ENCODE measurements at regions not wholly inside any gene's neighbourhood (a gene's known extent, or its start where the extent isn't known, plus 50 kb on each side); places are given as distances from the start of the nearest gene placed in this dataset.

DNA sequence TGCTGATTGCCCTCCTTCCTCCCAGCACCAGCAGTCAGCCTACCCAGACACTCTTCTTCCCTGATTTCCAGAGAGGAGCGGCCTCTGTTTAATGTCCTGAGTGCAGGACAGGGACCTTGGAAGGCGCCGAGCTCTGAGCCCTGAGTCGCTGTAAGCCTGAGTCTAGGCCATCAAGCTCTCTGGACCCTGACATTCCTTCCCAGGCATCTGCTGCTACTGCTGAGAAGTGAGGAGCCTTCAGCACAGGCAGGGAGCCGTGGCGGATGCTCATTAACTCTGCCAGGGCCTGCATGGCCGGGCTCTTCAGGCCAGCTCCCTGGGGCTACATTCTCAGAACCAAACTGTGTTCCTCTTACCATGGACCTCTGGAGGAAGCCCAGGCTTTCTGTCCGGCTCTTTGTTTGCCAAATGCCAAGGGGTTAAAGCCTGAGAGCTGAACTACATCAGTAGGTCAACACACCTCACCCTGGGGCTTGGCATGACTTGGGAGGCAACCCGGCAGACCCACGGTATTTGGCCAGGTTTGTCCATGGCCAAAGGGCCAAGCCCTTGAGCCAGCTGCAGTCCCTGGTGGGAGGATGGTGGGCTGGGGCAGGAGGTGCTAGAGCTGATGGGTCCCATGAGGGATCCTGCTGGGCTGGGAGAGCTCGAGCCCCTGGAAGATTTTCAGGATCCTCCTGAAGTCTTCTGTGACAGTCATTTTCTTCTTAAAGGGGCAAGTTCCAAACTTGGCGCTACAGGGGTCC, 721.4 kb downstream of the BRD1 start:
- no peak for DNase-seq

DNA sequence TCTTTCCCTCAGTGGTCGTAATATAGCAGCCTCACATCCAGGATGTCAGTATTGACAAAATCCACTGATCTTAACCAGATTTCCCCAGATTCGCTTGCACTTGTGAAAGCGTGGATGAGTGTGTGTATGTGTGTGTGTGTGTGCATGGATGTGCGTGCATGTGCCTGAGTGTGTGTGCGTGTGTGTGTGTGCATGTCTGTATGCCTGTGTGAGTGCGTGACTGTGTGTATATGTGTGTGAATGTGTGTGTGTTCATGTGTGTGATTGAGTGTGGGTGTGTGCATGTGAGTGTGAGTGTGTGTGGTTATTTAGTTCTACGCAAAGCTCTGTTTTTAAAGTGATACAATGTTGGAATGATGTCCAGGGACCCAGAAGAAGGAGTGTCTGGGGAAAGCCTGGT, 723.2 kb downstream of the BRD1 start:
- DNase-seq, result no peak

DNA sequence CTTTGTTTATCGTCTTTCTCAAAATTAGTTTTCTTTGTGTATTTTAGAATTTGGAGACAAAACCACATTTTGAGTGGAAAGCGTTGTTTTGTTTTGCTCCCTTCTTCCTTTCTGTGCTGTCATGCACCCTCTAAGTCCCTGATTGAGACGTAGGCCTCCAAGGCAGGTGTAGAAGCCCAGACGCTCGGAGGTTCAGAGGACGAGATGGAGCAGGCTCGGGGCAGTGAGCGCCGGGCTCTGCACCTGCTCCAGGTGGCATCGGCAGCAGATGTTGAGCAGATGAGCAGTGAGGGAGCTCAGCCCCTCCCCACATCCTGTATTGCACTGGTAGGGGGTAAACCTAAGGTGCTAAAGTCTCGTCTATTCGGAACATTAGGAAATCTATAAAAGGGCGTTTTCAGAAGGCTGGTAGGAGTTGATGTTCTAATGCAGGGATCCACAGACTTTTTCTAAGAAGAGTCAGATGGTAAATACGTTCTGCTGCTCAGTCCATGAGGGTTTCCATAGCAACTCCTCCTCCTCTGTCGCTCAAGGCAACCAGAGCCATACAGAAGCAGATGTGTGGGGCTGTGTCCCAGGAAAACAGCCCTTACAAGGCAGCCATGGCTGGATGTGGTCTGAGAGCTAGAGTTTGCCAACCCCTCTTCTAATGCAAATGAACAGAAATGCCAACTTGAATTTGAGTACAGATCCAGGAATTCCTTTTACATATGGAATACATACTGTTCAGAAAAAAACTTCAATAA, 724.2 kb downstream of the BRD1 start:
- peak in 5 of 51 donors; percentile 2 to 39 (median 16) for DNase-seq

DNA sequence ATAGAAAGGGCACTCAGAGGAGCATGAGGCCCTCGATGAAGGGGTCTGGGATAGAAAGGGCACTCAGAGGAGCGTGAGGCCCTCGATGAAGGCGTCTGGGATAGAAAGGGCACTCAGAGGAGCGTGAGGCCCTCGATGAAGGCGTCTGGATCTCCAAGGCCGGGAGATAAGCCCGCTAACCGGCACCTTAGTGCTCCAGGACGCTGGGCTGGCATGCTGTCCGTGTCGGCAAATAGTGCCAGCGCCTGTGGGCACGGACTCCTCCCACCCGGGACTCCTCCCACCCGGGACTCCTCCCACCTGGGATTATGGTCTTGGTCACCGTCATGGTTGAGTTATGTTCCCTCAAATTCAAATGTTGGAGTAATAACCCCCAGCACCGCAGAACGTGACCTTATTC, 725.3 kb downstream of the BRD1 start:
- no peak for DNase-seq

DNA sequence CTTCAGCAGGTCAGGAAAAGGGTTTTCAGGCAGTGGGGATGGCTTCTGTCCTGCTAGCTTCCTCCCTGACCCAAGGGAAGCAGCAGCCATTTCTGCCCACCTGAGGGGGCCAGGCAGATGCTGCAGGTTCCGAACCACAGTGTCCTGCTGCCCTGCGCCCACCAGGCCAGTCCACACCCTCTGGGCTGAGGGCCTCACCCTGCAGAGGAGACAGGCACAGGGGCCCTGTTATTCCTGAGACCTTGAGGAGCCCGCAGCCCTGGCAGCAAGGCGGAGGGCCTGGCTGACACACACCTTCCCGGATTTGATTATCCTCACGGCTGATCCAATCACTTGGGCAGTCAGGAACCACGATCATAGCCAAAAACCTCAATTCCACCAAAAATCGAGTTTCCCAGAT, 725.8 kb downstream of the BRD1 start:
- no peak for DNase-seq

DNA sequence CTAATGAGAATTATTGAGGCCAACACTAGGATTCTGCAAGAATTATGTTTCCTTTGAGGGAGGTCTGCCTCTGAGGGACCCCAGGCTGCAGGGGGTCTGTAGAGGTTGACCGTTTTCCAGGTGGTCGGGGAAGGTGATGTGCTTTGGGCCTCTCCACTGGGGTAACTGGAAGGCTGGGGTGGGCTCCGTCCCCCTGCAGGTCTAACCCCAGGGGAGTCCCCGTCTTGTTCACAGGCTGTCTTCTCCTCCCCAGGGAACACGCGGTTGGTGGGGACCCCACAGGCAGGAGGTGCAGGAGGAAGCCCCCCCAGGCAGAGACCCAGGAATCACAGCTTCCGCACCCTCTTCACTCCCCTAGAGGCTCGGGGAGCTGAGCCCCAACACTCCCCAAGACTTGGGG, 726.4 kb downstream of the BRD1 start:
- no peak for DNase-seq

DNA sequence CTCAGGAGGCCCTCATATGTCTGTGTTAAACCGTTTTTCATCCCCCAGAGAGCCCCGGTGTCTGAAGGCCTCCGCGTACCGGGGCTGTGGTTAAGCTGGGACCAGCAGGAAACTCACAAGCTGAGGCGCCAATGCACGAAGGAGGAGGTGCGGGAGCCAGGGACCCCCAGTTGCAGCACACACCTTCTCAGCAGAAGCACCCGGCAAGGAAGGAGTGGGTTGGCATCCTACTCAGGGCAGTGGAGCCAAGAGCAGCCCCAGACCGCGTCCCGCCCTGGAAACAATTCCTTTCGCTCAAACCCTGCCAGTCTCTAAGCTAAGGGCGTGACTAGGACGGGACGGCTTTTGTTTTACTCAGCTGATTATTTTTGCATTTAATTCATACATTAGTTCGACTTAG, 726.9 kb downstream of the BRD1 start:
- DNase-seq, result no peak

DNA sequence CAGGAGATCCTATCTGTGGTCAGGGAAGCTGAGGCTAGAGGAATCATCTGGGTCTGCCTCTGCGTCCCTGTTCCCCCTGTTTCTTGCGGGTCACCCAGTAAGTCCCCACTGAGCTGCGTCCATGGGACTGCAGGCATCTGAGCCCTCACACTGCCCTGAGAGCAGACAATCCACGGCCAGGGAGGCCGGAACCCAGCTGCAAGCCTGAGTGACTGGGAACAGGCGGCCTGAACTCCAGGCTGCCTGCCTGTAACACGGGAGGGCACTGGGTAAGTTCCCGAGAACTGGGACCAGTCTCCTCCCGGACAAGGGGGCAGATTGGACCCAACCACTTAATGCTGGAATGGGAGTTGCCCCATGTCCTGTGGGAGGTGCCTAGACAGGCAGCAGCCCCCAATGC, 727.4 kb downstream of the BRD1 start:
- no peak for DNase-seq

DNA sequence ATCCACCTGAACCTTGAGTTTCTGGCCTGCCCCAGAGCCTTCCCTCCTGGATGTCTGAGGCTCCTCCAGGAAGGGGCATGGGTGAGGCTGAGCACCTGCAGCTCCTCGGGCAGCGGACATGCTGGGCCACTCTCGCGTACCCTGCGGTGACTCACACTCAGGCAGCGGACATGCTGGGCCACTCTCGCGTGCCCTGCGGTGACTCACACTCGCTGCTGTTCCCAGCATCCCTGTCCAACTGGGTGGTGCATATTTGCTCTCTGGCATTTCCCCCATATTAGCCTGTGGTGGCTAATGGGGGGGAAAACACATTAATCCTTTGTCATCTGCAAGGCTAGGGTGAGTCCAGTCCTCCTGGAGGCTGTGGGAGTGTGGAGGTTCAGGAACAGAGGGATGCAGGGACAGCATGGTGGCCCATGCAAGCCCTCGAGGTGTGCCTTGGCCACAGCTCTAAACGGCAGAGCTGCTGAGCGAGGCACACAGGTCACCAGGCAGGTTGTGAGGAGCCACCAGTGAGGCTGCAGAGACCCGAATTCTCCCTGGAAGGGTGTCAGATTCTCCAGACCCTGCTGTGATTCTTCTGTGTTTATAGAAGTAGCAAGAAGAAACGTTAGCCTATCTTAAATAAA, 728.1 kb downstream of the BRD1 start:
- DNase-seq, result no peak

DNA sequence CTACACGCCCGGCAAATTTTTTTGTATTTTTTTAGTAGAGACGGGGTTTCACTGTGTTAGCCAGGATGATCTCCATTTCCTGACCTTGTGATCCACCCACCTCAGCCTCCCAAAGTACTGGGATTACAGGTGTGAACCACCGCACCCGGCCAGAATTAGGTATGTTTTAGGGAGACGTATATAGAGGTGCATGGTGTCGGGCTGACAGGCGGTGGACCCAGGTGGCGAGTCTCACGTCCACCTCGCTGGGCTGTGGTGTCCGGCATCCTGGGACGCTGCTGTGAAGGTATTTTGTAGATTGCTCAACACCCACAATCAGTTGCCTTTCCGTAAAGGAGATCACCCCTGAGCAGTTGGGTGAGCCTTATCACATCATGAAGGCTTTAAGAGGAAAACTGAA, 728.6 kb downstream of the BRD1 start:
- no peak for DNase-seq

DNA sequence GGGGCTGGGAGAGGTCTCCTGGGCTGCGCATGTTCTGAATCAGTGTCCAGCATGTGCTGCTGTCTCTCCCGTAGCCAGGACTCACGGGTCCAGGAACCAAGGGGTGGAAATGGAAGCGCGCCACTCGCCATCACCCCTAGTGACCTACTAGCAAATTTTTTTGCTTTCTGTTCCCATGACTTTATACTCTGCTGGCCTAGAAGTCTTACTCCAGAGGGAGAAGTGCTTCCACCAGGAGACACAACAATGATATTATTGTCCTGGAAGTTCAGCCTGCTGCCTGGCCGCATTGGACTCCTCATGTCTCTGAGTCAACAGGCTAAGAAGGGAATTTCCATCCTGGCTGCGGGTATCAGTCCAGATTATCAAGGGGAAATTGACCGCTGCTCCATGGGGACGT, 729.7 kb downstream of the BRD1 start:
- peak in 1 of 51 donors; percentile 17 for DNase-seq

DNA sequence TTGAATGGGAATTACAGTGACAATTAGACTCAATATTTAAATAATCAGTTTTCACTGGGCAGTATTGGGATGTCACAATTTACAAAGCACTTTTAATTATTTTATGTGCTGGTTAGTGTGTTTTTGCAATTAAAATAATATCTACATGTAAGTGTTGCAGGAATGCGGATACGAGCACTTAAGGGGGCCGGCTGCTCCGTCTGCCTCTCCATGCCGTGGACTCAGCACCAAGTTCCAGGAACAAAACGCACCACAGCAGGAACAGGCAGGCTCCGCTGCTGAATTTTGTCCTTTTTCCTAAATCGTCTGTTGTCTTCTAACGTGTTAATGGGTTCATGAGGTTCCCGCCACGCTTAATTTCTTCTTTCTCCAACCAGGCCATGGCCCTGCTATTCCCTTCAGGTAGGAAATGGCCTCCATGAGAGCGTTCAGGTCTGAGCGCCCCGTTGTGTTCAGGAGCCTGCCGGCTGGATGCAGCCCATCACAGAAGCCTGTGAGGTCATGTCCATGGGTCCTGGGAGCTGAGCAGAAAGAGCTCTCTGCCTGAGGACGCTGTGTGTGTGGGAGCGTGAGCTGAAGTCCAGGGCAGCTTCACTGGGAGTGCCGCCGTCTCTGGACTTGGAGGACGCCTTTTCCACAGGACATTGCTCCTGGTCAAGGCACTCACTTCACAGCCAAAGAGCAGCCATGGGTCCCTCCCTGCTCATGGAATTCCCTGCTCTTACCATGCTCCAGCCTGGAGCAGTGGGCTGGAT, 730.3 kb downstream of the BRD1 start:
- no peak for DNase-seq

DNA sequence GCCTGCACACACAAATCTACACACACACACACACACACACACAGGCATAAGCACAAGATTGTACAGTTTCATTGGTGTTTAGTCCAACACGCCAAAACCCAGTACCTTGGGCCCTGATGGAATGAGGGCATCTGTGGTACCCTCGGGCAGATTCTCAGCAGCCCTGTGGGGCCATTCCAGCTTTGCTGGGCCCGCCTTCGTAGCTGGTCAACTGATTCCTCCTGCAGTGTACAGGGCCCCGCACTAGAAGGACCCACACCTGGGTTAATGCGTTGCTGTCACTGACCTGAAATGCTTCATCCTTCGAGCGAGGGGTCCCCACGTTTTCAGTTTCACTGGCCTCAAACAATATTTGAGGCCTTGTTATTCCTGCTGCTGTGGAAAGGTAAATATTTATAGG, 731.2 kb downstream of the BRD1 start:
- no peak for DNase-seq

DNA sequence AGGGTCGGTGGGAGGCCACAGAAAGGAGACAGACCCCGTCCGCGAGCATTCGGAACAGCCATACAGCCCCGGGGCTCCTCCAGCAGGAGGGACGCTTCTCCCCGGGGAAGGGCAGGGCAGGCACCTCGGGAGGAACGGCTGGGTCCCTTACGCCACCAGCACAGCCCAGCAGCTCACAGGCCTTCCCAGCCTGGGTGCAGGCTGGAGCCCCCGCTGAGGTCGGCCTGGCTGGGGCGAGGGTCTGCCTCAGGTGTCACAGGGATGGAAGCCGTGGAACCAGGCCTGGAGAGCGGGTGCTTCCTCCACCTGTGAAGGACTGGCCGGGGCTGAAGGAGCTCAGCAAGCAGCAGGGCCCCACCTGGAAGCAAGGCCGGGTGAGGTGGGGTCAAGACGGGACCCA, 732.3 kb downstream of the BRD1 start:
- no peak for DNase-seq

DNA sequence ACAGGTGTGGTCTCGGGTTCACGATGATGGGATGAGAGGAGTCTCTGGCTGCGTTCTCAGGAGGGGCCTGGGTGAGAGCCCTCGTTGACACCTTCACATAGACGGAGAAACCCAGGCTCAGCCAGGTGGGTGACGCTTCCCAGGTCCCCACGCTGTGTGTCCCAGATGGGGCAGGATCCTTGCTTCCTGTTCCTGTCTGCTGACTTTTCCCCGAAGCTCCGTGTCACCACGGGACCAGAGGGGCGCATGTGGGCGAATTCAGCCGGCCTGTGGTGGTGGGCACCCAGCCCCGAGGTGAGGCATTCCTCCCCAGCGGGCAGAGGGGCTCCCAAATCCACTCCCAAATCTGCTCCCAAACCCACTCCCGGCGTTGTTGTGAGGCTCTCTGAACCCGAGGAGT, 732.8 kb downstream of the BRD1 start:
- DNase-seq, result no peak

DNA sequence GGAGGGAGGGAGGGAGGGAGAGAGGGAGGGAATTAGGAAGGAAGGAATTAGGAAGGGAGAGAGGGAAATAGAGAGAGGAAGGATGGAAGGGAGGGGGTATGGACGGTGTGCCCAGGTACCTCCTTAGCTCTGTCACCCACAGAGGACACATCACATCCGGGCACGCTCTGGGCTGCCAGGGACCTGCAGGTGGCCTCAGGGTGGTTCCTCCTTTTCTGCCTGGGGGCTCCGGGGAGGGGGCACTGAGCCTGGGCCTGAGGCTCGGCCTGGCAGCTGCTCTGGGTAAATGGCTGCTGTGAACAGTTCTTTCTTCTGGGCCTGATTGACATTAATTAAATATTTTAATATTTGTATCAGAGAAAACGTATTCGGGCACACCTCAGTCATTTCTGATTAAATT, 733.5 kb downstream of the BRD1 start:
- no peak for DNase-seq

DNA sequence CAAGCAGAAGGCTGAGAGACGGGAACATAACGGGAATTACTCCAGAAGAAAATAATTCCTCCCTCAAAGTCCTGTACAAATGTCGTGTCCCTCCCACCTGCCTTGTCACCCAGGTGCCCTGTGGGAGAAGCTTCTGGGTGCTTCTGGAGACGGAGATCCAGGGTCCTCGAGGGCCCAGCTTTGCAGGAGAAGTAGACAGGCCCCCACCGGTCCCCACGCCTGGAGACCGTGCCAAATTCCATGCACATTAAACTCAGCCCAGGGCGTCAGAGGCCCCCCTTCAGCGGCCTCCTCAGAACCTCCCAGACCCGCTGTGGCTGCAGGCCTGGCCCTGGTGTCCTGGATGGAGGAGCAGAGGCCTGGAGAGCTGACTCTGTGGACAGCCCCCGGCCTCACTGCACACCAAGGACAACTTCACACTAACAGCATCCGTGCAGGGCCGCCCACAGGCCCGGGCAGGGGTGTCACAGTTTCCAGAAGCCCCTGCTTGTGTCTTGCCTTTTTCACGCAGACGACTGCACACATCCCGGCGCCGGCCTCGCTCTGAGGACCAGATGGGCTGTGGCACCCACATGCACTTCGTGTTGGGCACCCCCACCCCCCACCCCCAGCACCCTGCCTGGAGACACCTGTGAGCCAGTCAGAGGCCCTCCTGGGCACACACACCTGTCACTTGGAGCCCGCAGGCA, 734.3 kb downstream of the BRD1 start:
- DNase-seq, result no peak

DNA sequence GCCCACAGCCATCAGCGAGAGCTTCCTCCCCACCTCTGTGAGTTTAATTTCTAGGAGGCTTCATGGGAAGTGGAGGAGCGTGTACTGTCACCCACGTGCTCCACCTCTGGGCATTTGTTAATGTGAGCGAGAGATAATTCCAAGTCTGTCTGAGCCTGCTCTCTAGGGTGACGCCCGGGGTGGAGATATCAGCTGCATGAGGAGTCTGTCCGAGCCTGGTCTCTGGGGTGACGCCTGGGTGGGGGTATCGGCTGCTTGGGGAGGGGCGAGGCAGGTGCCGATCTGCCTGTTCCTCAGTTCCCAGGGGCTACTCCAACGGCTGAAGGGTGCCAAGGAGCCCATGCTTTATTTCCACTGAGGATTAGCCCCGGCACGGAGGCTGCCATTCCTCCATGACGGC, 735.0 kb downstream of the BRD1 start:
- DNase-seq, result no peak

DNA sequence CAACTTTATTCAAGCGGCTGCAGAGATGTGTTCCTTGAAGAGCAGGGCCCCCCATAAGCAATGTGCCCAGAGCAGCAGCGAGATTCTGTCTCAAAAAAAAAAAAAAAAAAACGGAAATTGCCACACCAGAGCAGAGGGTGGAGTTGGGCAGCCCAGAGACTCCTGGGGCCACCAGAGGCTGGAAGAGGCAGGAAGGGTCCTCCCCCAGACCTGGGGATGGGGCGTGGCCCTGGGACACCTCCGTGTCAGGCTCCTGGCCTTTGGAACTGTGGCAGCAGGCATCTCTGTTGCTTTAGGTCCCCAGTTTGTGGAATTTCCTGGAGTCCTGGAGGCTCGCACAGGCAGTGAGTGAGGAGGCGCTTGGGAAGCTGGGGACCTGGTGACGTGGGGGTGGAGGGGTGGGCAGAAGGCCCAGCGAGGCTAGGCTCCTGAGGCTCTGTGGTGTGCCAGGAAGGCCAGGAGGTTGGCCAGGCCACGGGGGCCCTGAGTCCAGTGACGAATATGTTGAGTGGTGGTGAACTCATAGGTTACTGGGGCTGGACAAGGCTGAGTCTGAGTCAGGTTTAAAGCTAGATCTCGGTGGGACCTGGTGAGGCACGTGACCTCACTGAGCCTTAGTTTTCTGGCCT, 735.6 kb downstream of the BRD1 start:
- DNase-seq, result no peak

DNA sequence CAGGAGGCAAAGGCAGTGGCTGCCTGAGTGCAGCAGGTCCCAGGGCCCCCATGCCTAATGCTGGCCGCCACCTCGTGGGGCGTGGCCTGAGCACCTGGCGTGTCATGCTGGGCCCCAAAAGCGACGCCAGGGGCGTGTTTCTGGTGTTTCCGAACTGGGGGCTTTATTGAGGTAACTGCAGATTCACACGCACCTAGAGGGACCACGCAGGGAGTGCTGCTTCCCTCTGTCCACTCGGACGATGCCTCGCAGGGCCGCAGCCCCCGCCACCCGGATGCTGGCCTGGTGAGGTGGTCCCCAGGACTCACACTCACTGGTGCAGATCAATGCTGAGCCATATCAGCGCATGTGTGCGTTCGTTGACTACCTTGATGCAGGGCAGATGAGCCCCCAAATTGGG, 736.2 kb downstream of the BRD1 start:
- DNase-seq, result no peak

DNA sequence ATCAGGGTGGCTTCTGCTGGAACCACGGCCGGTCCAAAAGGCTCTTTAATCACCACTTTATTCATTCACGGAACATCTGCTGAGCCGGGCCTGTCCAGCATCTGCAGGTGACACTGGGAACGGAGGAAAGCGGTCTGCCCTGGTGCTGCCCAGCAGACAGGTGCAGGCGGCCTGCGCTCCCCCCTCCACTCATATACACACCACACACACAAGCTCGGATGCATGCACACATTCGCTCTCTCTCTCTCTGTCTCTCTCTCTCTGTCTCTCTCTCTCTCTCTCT, 736.9 kb downstream of the BRD1 start:
- DNase-seq, result no peak

Measured in hypothalamus (tissue), 51 donors.